HG03565 (cell line): ENCODE measurements at regions not wholly inside any gene's neighbourhood (a gene's known extent, or its start where the extent isn't known, plus 50 kb on each side); places are given as distances from the start of the nearest gene placed in this dataset.

Experiments used
- ATAC-seq: cut with Tn5 transposase; IDR thresholded peaks from one replicate; pipeline ENCODE4 v1.9.1; 2021; ENCODE audit warnings: mild to moderate bottlenecking, moderate library complexity; ENCODE audit not compliant: unreplicated experiment

GRCh38 chr11:13062115-13062514, 53.0 kb downstream of the RASSF10 start:
- no peak for ATAC-seq

DNA sequence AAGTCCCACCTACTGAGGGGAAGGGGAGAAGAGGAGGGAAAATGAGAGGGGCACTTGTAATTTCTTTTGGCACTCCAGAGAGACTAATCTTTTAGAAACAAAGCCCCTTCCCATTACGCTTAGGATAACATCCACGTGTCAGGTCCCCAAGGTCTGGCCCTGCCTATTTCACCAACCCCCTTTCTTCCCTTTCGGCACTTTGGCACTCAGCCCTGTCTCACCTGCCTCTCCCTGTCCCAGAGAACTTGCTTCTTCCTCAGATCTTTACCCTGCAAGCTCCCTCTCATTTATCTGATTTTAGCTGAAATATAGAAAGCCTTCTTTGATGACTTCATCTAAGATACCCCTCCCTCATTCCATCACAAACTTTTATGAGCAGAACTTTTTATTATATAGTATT, 55.5 kb downstream of the RASSF10 start:
- ATAC-seq, result no peak

DNA sequence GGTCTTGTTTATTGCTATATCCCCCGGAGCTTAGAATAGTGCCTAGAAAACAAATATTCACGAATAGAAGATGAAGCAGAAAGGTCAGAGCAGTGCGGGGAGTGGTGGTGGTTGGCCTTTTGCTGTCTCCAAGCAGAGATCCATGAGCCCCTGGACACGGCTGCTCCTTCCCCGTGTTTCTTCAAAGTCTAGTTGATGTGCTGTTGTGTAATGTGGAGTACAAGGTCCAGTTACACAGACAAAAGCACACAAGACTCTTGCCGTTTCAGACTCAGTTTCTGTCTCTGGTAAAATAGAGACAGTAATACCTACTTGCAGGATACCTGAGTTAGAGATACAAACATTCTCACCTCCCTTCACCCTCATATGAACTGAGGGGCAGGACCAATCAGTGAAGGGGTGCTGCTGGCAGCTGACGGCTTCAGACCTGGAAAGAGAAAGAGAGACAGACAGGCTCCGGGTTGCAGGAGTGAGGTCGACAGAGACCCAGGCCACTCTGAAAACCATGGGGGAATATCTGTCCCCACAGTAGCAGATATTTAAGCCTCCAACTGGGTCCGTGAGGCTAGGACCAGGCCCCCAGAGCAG, 56.2 kb downstream of the RASSF10 start:
- ATAC-seq, result no peak

- no peak for ATAC-seq
These were observed 59.1 kb downstream of the RASSF10 start for GRCh38 chr11:13068211-13068610.

- no peak for ATAC-seq
These were observed 64.2 kb downstream of the RASSF10 start for GRCh38 chr11:13073119-13073981.

- no peak for ATAC-seq
These were observed 65.8 kb downstream of the RASSF10 start for GRCh38 chr11:13074714-13075464.

DNA sequence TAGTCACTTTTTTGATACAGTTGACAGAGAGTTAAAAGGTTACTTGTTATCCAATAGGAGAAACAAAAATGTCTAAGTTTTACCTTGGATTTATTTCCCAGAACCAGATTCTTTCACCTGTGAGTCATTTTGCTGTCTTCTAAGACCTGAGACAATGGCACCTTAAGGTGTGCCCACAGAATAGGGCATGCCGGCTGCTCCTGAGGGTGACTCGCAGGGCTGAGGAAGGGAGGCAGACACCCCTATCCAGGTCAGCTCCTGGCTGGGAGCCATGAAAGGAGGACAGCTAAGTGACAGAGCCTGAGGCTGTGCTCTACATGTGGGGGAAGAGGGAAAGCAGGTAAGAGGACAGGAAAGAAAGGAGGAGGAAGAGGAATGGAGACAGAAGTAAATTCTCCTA, 67.8 kb downstream of the RASSF10 start:
- ATAC-seq, result no peak

GRCh38 chr11:13080861-13081260, 71.7 kb downstream of the RASSF10 start:
- ATAC-seq, result no peak

DNA sequence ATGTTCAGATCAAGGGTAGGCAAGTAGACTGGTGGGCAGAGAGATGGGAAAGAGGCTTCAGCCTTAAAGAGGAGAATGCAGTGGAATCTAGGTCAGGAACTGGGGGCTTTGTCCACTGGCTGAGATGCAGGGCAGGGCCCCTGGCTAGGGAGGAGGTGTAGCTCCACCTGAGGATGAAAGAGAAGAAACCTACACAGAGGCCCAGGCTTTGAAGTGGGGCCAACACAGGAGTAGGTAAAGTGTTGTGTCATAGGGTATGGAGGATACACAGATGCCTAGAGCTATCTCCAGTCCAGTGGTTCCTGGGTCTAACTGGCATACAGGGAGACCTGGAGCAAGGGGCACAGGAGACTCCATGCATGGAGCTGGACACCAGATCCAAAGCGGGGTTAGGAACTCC, 73.5 kb downstream of the RASSF10 start:
- no peak for ATAC-seq

DNA sequence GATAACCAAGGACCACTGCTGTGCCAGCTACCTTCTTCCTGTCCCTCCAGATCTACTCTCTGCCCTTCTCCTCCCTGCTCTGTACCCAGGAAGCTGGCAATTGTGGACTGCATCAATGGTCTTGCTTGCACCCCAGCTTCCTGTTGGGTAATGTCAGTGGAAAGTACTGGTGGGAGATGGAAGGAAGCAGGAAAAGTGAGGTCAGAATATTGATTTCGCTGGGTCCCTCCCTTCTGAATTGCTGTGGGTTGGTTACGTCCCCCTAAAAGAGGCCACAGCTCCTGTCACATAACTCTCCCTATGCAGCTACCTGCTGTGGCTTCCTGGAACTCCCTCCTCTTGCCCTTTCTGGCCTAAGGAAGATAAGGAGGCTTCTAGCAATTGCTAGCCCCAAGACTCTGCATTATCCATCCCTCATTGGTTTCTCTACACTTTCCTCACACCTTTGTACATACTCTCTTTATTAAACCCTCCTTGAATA, 81.2 kb downstream of the RASSF10 start:
- no peak for ATAC-seq

- no peak for ATAC-seq
These were observed 82.3 kb downstream of the RASSF10 start for GRCh38 chr11:13091373-13091772.

DNA sequence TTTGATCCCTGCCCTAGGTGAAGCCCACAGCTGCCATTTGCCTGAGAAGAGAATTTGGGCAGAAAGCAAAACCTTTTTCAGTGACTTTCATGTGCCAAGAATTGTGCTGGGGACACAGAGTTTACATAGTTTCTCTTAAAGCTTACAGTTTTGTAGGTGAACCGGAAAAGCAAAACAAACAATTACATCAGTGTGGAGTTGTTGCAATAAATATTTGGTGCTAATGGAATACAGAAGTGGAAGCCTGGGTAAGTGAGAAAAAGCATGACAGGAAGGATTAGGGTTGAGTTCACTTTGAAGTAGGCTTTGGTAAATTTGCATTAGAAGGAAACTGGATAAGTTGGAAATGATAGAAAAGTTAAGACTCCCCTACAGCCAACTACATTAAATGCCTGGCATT, 82.7 kb downstream of the RASSF10 start:
- ATAC-seq, result no peak

DNA sequence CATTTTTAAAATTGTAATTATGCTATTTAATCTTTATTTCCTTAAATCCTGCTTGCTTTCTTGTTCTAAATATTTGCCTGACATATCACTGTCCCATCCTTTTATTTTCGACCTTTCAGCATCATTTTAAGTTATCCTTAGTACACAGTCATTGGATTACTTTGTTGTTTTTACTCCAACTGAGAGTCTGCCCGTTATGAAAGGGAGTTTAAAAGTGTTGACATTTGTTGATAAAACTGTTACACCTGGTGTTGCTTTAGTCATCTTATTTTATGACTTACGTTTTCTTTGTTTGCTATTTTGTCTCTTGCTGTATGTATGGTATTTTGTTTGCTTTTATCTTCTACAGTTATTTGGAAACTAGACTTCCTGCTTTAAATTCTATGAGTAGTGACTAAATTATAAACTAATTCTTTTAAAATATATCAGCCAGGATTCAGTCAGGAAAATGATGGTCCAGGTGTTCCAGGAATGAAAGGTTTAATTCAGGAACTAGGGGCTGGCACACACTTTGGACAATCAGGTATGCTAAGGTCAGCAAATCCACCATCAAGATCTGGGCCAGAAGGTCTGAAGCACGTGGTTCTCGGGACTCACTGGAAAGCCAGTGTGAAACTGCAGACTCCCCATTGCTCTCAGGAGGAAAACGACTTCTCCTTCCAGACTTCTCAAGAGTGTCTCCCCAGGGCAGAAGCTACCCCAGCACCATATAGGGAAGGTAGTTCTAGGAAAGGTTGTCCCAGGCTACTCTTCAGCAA, 86.0 kb downstream of the RASSF10 start:
- ATAC-seq, result no peak

GRCh38 chr11:13098063-13098462, 88.9 kb downstream of the RASSF10 start:
- ATAC-seq, result no peak

GRCh38 chr11:13098616-13099289, 89.6 kb downstream of the RASSF10 start:
- no peak for ATAC-seq

DNA sequence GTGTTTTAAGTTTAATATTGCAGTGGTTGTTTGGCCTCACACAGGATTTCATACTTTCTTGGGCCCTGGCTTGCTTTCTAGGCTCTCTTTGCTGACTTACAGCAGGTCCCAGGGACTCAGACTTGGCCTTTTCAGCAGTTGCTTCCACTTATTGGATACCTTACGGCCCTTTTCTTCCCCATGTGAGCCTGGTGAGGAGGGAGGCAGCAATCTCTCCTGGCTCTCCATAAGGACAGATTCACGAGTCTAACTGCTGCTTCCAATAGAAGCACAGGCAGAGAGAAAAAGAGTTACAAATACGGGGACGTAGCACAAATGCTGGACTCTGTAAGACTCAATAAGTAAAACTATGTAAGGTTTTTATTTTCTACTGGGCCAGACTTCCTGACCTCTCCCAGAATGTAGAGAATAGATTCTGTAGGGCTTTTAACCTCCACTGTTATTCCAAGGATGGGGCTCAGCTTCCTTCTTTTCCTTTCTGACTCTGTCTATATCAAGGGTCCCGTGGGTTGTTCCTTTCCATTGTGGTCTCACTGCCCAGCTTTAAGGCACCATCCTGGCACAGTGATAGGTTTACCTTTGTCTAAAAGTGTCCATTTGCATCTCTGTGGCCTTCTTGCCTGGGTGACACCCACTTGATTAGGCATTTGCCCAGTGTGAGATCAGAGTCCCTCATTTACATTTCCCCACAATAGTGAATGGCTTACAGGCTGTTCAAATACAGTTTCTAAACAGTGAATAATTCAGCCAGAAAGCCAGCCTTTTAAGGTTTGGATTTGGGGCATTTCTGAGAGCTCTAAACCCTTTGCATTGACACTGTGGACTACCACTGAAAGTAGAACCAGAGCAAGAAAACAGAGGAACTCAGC, 92.8 kb downstream of the RASSF10 start:
- no peak for ATAC-seq

DNA sequence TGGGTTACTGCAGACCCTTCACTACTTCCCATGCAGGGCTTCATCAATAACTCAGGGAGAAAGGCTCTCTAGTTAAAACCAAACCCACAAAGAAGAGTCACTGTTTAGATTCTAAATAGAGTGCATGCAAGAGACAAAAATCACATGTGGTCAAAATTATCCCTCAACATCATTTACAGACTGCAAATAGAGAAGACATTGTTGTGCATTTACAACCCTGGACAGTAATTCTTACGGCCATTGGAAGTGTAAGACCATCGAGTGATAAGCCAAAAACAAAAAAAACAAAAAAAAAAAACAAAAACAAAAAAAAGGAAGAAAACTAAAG, 93.4 kb downstream of the RASSF10 start:
- no peak for ATAC-seq

DNA sequence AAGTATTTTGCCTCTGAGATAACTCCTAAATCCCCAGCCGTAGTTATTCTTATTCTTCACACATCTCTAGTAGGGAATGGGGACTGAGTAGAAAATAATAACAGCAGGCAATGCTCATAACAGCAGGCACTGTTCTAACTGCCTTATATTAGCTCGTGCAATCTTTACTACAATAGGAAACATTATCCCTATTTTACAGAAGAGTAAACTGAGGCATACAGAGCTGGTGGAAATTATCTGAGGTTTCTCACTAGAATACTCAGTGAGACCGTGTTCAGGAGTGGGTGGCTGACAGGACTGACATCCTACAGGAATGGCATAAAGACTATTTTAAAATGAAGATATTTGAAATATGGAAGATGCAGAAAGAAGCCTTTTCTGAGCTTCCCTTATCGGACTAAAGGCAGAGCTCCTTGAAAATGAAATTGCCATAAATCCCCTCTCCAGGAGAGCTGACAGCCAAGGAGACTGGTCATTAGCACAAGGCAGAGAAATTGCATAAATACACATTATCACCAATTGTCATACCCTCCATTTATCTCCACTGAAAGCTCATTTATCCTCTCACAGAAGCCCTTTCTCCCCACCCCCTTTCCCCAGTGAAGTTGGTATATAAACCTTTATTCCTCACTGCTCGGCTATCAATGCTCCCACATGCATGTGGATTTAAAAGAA, 93.9 kb downstream of the RASSF10 start:
- ATAC-seq, result no peak

DNA sequence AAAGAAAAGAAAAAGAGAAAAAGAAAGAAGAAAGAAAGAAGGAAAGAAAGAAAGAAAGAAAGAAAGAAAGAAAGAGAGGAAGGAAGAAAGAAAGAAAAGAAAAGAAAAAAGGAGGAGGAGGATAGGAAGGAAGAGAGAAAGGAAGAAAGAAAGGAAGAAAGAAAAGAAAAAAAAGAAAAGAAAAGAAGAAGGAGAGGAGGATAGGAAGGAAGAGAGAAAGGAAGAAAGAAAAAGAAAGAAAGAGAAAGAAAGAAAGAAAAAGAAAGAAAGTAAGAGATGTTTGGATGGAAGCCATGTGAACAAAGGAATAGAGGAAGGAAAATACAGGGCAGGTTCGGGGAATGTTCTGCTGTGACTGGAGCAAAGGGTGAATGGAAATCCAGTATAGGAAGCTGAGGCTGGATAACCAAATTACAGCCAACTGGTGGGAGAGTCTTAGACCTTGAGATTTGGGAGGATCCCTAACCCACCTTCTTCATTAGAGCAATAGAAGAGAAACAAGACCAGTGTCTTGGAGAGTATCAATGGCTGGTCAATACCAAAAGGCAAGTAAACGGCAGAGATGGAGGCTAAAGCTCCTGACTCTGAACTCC, 94.9 kb downstream of the RASSF10 start:
- ATAC-seq, result no peak
